Upper lobe of right lung (tissue), 1 donor: ENCODE measurements at regions not wholly inside any gene's neighbourhood (a gene's known extent, or its start where the extent isn't known, plus 50 kb on each side); places are given as distances from the start of the nearest gene placed in this dataset.

Experiments used
- ATAC-seq: fragments of 200-7000 bp; cut with Tn5 transposase; one replicate; pipeline ENCODE4 v1.9.1; 2020; ENCODE audit warnings: mild to moderate bottlenecking, moderate library complexity
- DNase-seq: peaks from one replicate; pipeline ENCODE4 v3.0.0-alpha.2; 2020
- H3K27ac ChIP-seq: fragments of 200-600 bp; one replicate; pipeline ENCODE4 v1.8.0; 2022
- H3K27me3 ChIP-seq: fragments of 200-600 bp; one replicate; pipeline ENCODE4 v1.8.0; 2022; ENCODE audit warnings: mild to moderate bottlenecking
- H3K36me3 ChIP-seq: fragments of 200-600 bp; one replicate; pipeline ENCODE4 v1.8.0; 2022
- H3K4me1 ChIP-seq: fragments of 200-600 bp; one replicate; pipeline ENCODE4 v1.8.0; 2022
- H3K4me3 ChIP-seq: fragments of 200-600 bp; one replicate; pipeline ENCODE4 v1.8.0; 2022; ENCODE audit warnings: mild to moderate bottlenecking
- H3K9me3 ChIP-seq: fragments of 200-600 bp; one replicate; pipeline ENCODE4 v1.8.0; 2022
- CTCF ChIP-seq: fragments of 200-600 bp; IDR thresholded peaks from one replicate; pipeline ENCODE4 v1.8.0; 2022; ENCODE audit warnings: antibody characterized with exemption
- intact Hi-C: fragments of 100-400 bp; cut with DNase I; formaldehyde crosslinking; loops from one replicate; pipeline ENCODE4 v1.11.0; 2022
- donor health status: DM: no; HTN: yes; CAD: no; lungs with severe emphysema.

- no peak for TF ChIP-seq CTCF
- intact Hi-C loops = no loop called here
- H3K9me3 ChIP-seq = peaks cover 11% of the 10 kb centered on the region
- DNase-seq = no peak
- no peak overlapping the region for H3K4me3 ChIP-seq
- H3K36me3 ChIP-seq = no peaks in the 10 kb centered on the region
- no peak overlapping the region for H3K27ac ChIP-seq
- H3K4me1 ChIP-seq = no peaks in the 10 kb centered on the region
- ATAC-seq = no peak
- no peaks in the 10 kb centered on the region for H3K27me3 ChIP-seq
Observed at GRCh38 chr4:83704786-83705185, 168.9 kb downstream of the GPAT3 start.

GRCh38 chr4:83703752-83704151, 167.8 kb downstream of the GPAT3 start:
- no peak for ATAC-seq
- no peak for TF ChIP-seq CTCF
- Histone ChIP-seq H3K27ac (no peak overlapping the region), H3K36me3 (no peaks in the 10 kb centered on the region), H3K9me3 (peaks cover 11% of the 10 kb centered on the region), H3K4me3 (no peak overlapping the region), H3K27me3 (no peaks in the 10 kb centered on the region), H3K4me1 (no peaks in the 10 kb centered on the region)
- intact Hi-C loops = no loop called here
- DNase-seq = no peak

- no peak for DNase-seq
- H3K36me3 ChIP-seq = no peaks in the 10 kb centered on the region
- intact Hi-C loops = no loop called here
- no peak overlapping the region for H3K27ac ChIP-seq
- TF ChIP-seq CTCF = no peak
- no peak overlapping the region for H3K4me3 ChIP-seq
- no peak for ATAC-seq
- no peaks in the 10 kb centered on the region for H3K4me1 ChIP-seq
- H3K27me3 ChIP-seq = no peaks in the 10 kb centered on the region
- H3K9me3 ChIP-seq = peaks cover 11% of the 10 kb centered on the region
Observed at GRCh38 chr4:83701041-83701440, 165.1 kb downstream of the GPAT3 start.

- Histone ChIP-seq H3K27ac (no peak overlapping the region), H3K27me3 (no peaks in the 10 kb centered on the region), H3K36me3 (no peaks in the 10 kb centered on the region), H3K9me3 (peaks cover 11% of the 10 kb centered on the region), H3K4me3 (no peak overlapping the region), H3K4me1 (no peaks in the 10 kb centered on the region)
- DNase-seq (no peak), ATAC-seq (no peak)
- intact Hi-C loops = no loop called here
- TF ChIP-seq CTCF = no peak
Observed at GRCh38 chr4:83699358-83699757, 163.4 kb downstream of the GPAT3 start.

GRCh38 chr4:83692028-83692427, 156.1 kb downstream of the GPAT3 start:
- H3K27me3 ChIP-seq = no peaks in the 10 kb centered on the region
- DNase-seq = no peak
- H3K27ac ChIP-seq = no peak overlapping the region
- H3K36me3 ChIP-seq = no peaks in the 10 kb centered on the region
- intact Hi-C loops = no loop called here
- no peak for ATAC-seq
- no peak for TF ChIP-seq CTCF
- H3K4me1 ChIP-seq = no peaks in the 10 kb centered on the region
- no peak overlapping the region for H3K4me3 ChIP-seq
- no peaks in the 10 kb centered on the region for H3K9me3 ChIP-seq

- TF ChIP-seq CTCF = no peak
- no peak for ATAC-seq
- Histone ChIP-seq H3K27me3 (no peaks in the 10 kb centered on the region), H3K27ac (no peak overlapping the region), H3K9me3 (no peaks in the 10 kb centered on the region), H3K4me1 (no peaks in the 10 kb centered on the region), H3K36me3 (no peaks in the 10 kb centered on the region), H3K4me3 (no peak overlapping the region)
- intact Hi-C loops = no loop called here
- no peak for DNase-seq
Observed at GRCh38 chr4:83686166-83686565, 150.3 kb downstream of the GPAT3 start.
